HG02852 (cell line): ENCODE measurements at regions not wholly inside any gene's neighbourhood (a gene's known extent, or its start where the extent isn't known, plus 50 kb on each side); places are given as distances from the start of the nearest gene placed in this dataset.
"Not testable (repeated sequence)": the region's sequence is repeated elsewhere in the genome, so short reads cannot be mapped to it uniquely, and the experiment has no call there.

Source experiments
- ATAC-seq: cut with Tn5 transposase; IDR thresholded peaks from one replicate; pipeline ENCODE4 v1.9.1; 2021; ENCODE audit warnings: mild to moderate bottlenecking, moderate library complexity; ENCODE audit not compliant: unreplicated experiment

GRCh38 chr3:118089563-118089962, 945.1 kb downstream of the IGSF11 start:
- no peak for ATAC-seq

DNA sequence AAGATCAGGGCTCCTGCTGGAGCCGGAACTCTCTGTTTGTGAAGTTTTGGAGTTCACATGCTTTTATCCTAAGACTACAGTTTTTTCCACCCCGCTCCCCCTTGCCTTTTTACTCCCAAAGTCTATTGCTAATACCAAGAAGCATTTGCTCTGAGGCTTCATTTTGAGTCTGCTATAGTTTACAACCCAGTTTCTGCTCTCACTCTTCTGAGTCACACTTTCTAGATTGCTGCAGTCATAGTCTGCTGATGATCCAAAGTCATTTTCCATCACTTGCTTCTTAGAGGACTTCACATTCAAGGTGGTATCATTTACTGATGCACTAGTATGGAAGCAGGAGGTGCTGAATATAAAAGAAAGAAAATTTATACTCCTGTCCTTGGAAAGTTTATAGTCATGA, 937.4 kb downstream of the IGSF11 start:
- ATAC-seq = no peak

DNA sequence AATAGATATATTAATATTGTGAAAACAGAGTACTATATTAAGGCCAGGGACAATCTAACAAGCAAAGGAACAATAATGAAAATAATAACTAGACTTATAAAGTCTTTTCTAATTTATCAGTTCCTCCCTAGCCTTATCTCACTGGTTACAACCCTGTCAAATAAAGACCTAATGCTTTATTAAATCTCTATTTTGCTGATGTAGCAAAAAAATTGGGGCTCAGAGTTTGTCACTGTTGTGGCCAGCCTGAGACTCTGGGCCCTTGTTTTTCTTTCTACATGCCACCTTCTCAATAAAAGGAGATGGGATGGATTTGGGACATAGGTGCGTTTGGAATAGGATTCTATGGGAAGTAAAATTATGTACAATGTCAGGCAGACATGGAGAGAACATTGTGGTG, 937.0 kb downstream of the IGSF11 start:
- no peak for ATAC-seq

- no peak for ATAC-seq
These were observed 935.8 kb downstream of the IGSF11 start for GRCh38 chr3:118098827-118099226.

GRCh38 chr3:118101891-118102290, 932.8 kb downstream of the IGSF11 start:
- no peak for ATAC-seq

DNA sequence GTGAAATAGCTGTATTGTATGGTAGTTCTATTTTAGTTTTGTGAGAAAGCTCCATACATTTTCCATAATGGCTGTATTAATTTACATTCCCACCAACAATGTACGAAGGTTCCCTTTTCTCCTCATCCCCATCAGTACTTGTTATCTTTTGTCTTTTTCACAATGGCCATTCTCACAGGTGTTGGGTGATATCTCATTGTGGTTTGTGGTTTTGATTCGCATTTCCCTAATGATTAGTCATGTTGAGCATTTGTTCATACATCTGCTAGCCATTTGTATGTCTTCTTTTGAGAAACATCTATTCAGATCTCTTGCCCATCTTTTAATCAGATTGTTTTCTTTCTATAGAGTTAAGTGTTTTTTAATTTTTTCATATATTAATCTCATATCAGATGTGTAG, 931.9 kb downstream of the IGSF11 start:
- ATAC-seq = no peak

DNA sequence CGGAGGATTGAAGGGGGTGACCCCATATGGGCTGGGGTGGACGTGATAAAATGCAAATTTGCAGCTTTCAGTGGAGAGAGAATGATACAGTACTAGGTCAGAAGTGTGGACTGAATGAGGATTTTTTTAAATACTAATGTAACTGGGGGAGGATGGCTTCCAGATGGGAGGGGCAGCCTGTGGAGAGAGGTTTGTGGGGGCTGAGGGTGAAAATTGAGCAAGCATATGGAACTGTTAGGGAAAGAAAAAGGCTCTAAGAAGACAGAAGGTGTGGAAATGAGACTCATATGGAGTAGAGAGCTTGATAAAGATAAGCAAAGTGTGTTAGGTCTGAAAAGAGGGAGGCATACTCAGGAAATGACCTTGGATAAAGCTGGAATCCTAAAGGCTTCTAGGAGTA, 926.4 kb downstream of the IGSF11 start:
- ATAC-seq = no peak

DNA sequence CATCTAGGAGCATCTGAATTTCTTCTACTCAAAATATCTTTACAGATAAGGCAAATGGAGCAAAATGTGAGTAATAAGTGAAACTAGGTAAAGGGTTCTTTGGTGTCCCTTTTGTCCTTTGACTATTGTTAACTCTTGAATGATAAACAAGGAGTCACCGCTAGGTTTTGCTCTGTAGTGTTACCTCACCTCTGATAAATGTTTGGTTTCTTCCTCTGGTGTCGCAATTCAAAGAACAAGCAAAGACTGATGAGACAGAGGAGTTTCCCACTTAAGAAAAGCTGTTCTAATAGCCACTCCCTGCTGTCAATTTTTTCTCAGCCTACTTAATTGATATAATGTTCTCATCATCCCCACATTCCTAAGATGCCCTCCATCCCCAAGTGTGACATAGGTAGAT, 925.9 kb downstream of the IGSF11 start:
- ATAC-seq = no peak

DNA sequence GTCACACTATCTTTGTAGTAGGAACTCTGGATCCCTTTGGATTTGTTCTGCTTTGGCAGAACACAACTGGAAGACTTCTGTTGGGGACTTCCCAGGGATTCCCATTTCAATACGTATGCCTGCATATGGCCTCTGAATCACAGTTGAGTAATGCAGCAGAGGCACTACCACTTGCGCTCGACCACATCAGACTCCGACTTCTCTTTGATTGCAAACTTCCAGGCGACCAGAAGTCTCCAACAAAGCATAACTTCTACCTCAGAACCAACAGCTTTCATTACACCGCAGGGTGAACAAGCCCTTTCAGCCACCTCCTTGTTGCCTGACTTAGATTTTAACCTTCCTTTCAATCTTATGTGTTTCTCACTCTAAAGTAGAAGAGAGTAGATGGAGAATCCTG, 924.4 kb downstream of the IGSF11 start:
- no peak for ATAC-seq

- ATAC-seq = no peak
These were observed 917.7 kb downstream of the IGSF11 start for GRCh38 chr3:118116991-118117390.

DNA sequence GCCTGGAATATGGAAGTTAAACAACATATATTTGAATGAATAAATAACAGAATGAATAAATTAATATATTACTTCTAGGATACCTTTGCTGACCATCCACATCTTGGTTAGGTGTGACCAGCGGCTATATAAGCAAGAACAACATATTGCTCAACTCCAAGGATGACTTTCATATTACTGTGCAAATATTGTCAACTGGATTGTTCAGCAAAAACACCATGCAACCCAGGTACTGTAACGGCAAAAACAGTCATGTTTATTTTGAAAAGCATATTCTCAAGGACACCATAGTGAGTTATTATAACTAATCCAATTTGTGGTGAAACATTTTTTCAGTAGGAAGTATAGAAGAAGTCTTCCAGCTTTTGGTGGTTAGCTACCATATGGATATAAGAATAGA, 907.9 kb downstream of the IGSF11 start:
- ATAC-seq = no peak

- no peak for ATAC-seq
These were observed 906.7 kb downstream of the IGSF11 start for GRCh38 chr3:118127992-118128391.

- no peak for ATAC-seq
These were observed 905.8 kb downstream of the IGSF11 start for GRCh38 chr3:118128886-118129285.

DNA sequence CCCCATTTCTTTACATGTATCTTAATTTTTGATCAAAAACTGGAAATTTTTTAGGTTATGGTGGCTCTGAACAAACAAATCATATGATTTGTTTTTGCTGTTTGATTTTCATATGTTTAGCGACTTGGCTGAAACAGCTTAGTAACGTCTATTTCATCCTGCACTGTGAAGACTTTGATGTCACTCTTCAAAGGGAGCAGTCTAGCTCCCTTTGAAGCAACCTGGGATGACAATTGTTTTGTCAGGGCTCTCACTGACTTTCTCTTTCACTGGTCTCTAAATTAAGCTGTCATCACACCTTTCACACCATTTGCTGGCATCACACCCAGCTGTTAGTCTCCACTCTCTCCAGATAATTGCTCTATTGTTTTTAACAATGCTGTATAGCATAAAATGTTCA, 896.9 kb downstream of the IGSF11 start:
- no peak for ATAC-seq

GRCh38 chr3:118144919-118145318, 889.7 kb downstream of the IGSF11 start:
- no peak for ATAC-seq

DNA sequence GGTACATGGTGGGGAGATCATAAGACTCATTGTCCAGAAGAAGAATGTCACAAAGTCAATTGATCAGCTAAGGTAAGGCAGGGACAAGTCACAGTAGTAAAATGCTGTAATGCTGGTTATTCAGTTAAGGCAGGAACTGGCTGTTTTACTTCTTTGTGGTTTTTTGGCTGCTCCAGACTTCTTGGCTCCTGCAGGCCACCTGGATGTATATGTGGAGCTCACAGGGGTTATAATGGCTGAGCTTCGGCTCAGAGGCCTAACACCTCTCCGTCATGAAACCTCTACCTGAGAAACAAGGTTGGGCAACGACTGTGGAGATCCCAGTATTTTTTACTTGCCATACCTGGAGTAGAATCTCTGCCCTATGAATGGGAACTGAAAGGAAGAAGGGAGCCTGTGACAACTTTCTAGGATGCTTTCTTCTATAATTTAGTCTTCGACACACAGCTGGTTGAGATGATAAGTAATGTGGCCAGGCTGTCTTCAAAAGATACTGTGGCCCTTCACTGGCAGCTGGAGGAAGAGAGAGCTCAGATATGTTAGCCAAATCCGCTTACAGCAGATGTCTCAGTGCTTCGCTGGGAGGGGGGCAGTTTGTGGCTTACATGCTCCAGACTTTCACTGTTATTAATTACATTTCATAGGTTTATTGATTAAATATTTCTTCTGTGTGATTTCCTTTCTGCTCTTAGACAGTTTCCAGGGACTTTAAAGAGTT, 887.8 kb downstream of the IGSF11 start:
- ATAC-seq = no peak

- no peak for ATAC-seq
These were observed 883.5 kb downstream of the IGSF11 start for GRCh38 chr3:118151164-118151563.

DNA sequence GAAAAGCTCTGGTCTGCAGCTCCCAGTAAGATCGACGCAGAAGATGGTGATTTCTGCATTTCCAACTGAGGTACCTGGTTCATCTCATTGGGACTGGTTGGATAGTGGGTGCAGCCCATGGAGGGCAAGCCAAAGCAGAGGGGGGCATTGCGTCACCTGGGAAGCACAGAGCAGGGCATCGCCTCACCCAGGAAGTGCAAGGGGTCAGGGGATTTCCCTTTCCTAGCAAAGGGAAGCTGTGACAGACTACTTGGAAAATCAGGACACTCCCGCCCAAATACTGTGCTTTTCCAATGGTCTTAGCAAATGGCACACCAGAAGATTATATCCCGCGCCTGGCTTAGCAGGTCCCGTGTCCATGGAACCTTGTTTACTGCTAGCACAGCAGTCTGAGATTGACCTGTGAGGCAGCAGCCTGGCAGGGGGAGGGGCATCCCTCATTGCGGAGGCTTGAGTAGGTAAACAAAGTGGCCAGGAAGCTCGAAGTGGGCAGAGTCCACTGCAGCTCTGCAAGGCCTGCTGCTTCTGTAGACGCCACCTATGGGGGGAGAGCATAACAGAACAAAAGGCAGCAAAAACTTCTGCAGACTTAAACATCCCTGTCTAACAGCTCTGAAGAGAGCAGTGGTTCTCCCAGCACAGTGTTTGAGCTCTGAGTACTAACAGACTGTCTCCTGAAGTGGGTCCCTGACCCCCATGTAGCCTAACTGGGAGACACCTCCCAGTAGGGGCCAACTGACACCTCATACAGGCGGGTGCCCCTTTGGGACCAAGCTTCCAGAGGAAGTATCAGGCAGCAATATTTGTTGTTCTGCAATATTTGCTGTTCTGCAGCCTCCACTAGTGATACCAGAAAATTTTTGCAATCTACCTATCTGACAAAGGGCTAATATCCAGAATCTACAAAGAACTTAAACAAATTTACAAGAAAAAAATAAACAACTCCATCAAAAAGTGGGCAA, 871.7 kb downstream of the IGSF11 start:
- not testable (repeated sequence) for ATAC-seq

DNA sequence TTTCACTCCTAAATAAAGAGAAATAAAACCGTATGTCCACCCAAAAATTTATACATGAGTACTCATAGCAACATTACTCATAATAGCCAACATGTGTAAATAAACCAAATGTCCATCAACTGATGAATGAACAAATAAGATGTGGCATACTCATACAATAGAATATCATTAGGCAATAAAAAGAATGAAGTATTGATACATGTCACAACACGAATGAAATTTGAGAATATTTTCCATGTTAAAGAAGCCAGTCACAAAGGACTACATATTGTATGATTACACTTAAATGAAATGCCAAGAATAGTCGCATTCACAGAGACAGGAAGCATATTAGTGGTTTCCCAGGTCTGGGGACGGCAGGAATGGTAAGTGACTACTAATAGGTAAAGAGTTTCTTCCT, 869.2 kb downstream of the IGSF11 start:
- ATAC-seq = no peak

DNA sequence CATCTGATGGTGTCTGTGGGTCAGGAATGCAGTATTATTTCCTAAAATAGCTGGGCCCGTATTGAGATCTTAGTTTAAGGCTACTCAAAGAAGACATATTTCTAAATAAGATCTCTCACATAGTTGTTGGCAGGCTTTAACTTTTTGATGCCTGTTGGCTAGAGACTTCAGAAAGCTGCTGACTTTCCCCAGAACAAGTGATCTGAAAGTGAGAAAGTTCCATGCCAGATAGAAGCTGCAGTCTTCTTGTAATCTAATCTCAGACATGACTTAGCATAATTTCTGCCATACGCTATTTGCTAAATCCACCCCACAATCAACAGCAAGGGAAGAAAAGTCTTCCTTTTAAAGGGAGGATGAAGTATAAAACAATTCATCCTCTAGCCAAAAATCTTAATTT, 867.1 kb downstream of the IGSF11 start:
- no peak for ATAC-seq

DNA sequence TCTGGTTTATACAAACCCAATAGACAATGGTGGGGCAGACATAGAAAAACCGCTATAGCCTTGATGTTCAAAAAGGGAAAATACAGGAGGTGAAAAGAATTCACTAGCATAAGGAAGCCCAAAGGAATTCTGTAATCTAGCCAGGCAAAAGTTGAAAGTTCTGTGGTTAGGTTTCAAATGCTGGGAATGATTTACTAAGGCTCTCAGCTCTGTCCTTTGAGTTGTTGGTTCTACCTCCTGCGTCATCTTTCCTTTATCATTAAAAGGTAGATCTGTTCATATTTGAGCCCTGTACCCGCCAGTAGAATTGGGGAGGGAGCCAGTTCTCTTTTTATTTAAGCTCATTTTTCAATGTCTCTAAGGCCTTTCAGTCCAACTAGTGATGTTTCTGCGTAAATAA, 866.5 kb downstream of the IGSF11 start:
- ATAC-seq = no peak

DNA sequence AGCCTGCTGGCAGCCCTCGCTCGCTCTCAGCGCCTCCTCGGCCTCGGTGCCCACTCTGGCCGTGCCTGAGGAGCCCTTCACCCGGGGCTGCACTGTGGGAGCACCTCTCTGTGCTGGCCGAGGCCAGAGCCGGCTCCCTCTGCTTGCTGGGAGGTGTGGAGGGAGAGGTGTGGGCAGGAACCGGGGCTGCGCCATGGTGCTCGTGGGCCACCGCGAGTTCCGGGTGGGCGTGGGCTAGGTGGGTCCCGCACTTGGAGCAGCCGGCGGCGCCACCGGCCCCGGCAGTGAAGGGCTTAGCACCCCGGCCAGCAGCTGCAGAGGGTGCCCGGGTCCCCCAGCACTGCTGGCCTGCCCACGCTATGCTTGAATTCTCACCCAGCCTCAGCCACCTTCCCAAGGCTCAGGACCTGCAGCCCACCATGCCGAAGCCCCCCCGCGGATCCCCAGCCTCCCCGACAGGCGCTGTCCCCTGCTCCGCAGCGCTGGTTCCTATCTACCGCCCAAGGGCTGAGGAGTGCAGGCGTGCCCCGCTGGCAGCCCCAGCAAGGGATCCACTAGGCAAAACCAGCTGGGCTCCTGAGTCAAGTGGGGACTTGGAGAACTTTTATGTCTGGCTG, 863.3 kb downstream of the IGSF11 start:
- ATAC-seq = no peak
